ENCODE measurements at regions not wholly inside any gene's neighbourhood (a gene's known extent, or its start where the extent isn't known, plus 50 kb on each side); places are given as distances from the start of the nearest gene placed in this dataset.

- H3K36me3 ChIP-seq (ENCODE audit: control insufficient read depth in 4 of 4, insufficient read depth in 3 of 4, low read depth in 1 of 4, low read length in 3 of 4) = no peaks in the 10 kb centered on the region
- DNase-seq (ENCODE audit: low spot score) = no peak
- H3K9me3 ChIP-seq (ENCODE audit: control insufficient read depth in 4 of 4, low read length in 3 of 4) = peaks cover 0 to 4% (median 0%) of the 10 kb centered on the region in 4 donors
- H3K27me3 ChIP-seq (ENCODE audit: control insufficient read depth in 4 of 4, insufficient read depth in 4 of 4, low read length in 3 of 4) = no peaks in the 10 kb centered on the region
- no peaks in the 10 kb centered on the region for H3K4me1 ChIP-seq (ENCODE audit: control insufficient read depth in 4 of 4, insufficient read depth in 4 of 4, low read length in 3 of 4)
- TF ChIP-seq MAX (IDR thresholded peaks at IDR 0.05) = no peak
- no peak for TF ChIP-seq HNF4G (IDR thresholded peaks at IDR 0.05)
- TF ChIP-seq FOXA1 (IDR thresholded peaks at IDR 0.05) = no peak
- no peak for TF ChIP-seq ATF3 (IDR thresholded peaks at IDR 0.05)
- no peak for TF ChIP-seq HNF4A (conservative IDR thresholded peaks at IDR 0.05)
- TF ChIP-seq ZBTB33 (IDR thresholded peaks at IDR 0.05) = no peak
- TF ChIP-seq JUND (IDR thresholded peaks at IDR 0.05) = no peak
- no peak for TF ChIP-seq TAF1 (conservative IDR thresholded peaks at IDR 0.05)
- no peak for TF ChIP-seq SP1 (IDR thresholded peaks at IDR 0.05)
- no peak for TF ChIP-seq REST (IDR thresholded peaks at IDR 0.05)
- no peak for TF ChIP-seq EGR1 (IDR thresholded peaks at IDR 0.05; ENCODE audit: low read depth in 2 of 2)
- H3K27ac ChIP-seq (ENCODE audit: low read depth in 1 of 2, low read length in 2 of 2) = no peak overlapping the region
- H3K4me3 ChIP-seq (ENCODE audit: low read depth in 1 of 3, low read length in 3 of 3) = no peak overlapping the region
- WGBS = 86% methylated on average over 4 of the region's 4 CpGs
- H3K9ac ChIP-seq (ENCODE audit: low read depth in 1 of 2, low read length in 2 of 2) = no peak overlapping the region
Measured at GRCh38 chrX:39602195-39602594, 495.6 kb downstream of the BCOR start.

GRCh38 chrX:39603230-39603629 lies 494.5 kb downstream of the BCOR start:
- no peaks in the 10 kb centered on the region for H3K27me3 ChIP-seq (ENCODE audit: control insufficient read depth in 4 of 4, insufficient read depth in 4 of 4, low read length in 3 of 4)
- DNase-seq (ENCODE audit: low spot score) = no peak
- TF ChIP-seq ZBTB33 (IDR thresholded peaks at IDR 0.05) (no peak), NR2F2 (IDR thresholded peaks at IDR 0.05) (no peak), RXRA (IDR thresholded peaks at IDR 0.05) (no peak), HNF4G (IDR thresholded peaks at IDR 0.05) (no peak), RAD21 (IDR thresholded peaks at IDR 0.05) (no peak), FOXA1 (IDR thresholded peaks at IDR 0.05) (no peak), JUND (IDR thresholded peaks at IDR 0.05) (no peak)
- H3K4me3 ChIP-seq (ENCODE audit: low read depth in 1 of 3, low read length in 3 of 3) = no peak overlapping the region
- H3K27ac ChIP-seq (ENCODE audit: low read depth in 1 of 2, low read length in 2 of 2) = no peak overlapping the region
- no peak overlapping the region for H3K9ac ChIP-seq (ENCODE audit: low read depth in 1 of 2, low read length in 2 of 2)
- peaks cover 0 to 6% (median 2%) of the 10 kb centered on the region in 4 donors for H3K9me3 ChIP-seq (ENCODE audit: control insufficient read depth in 4 of 4, low read length in 3 of 4)
- no peaks in the 10 kb centered on the region for H3K36me3 ChIP-seq (ENCODE audit: control insufficient read depth in 4 of 4, insufficient read depth in 3 of 4, low read depth in 1 of 4, low read length in 3 of 4)
- WGBS = 78% methylated on average over 4 of the region's 4 CpGs
- H3K4me1 ChIP-seq (ENCODE audit: control insufficient read depth in 4 of 4, insufficient read depth in 4 of 4, low read length in 3 of 4) = no peaks in the 10 kb centered on the region
